ENCODE measurements at regions not wholly inside any gene's neighbourhood (a gene's known extent, or its start where the extent isn't known, plus 50 kb on each side); places are given as distances from the start of the nearest gene placed in this dataset.

DNA sequence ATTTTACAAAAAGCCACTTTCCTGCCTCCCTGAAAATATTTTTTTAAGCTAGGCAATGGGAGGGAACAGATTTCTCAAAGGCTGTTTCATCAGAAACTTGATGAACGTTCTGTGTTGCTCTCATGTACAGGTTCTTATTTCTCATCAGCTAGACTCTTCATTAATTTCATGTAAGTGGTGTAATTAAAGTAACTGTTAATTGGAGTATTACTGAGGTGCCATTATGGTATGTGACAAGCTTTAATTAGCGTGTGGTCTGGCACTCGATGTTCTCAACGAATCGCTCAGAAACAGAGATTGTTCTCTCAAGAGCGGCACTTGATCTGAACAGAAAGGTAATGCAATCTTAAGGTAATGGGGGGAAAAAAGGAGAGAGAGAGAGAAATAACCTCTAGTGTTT lies 81.9 kb upstream of the MYCN start:
- Mint-ChIP-seq H3K4me1 (peaks cover 3% of the 10 kb centered on the region), H3K27me3 (ENCODE audit: insufficient read depth, low read depth, poor library complexity) (peaks cover 2% of the 10 kb centered on the region), H3K9me3 (peaks cover 4% of the 10 kb centered on the region; the same call in 2 of the 3 replicates), H3K4me3 (no peak overlapping the region), H3K27ac (no peak overlapping the region), H3K36me3 (ENCODE audit: low read depth) (no peaks in the 10 kb centered on the region; the same call in 2 of the 3 replicates)
- H2AFZ ChIP-seq, result peak overlapping the region; percentile 20; the same call in 1 of the 2 replicates
- DNase-seq (ENCODE audit: low spot score) (no peak), ATAC-seq (no peak)
- H3K4me1 ChIP-seq (ENCODE audit: insufficient read depth), result no peaks in the 10 kb centered on the region
- no peaks in the 10 kb centered on the region for H3K27me3 ChIP-seq (ENCODE audit: insufficient read depth)
- peaks cover 4% of the 10 kb centered on the region; the same call in 1 of the 2 replicates for H3K9me2 ChIP-seq (ENCODE audit: insufficient read depth)
- H3K4me3 ChIP-seq, result no peak overlapping the region
- H3K36me3 ChIP-seq (ENCODE audit: insufficient read depth), result no peaks in the 10 kb centered on the region
- H4K20me1 ChIP-seq (replicated peaks; ENCODE audit: insufficient read depth), result no peaks in the 10 kb centered on the region
- TF ChIP-seq, protein P1, sequence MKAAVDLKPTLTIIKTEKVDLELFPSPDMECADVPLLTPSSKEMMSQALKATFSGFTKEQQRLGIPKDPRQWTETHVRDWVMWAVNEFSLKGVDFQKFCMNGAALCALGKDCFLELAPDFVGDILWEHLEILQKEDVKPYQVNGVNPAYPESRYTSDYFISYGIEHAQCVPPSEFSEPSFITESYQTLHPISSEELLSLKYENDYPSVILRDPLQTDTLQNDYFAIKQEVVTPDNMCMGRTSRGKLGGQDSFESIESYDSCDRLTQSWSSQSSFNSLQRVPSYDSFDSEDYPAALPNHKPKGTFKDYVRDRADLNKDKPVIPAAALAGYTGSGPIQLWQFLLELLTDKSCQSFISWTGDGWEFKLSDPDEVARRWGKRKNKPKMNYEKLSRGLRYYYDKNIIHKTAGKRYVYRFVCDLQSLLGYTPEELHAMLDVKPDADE (IDR thresholded peaks at IDR 0.05), result no peak
- TF ChIP-seq REST (IDR thresholded peaks at IDR 0.05; ENCODE audit: unreplicated experiment), result no peak
- H3K79me2 ChIP-seq (replicated peaks; ENCODE audit: insufficient read depth), result no peaks in the 10 kb centered on the region
- H3F3A ChIP-seq (replicated peaks; ENCODE audit: low read depth), result no peaks in the 10 kb centered on the region
- no peak overlapping the region for H3K4me2 ChIP-seq
- H3K27ac ChIP-seq (ENCODE audit: low read depth), result no peak overlapping the region

GRCh38 chr2:15860051-15860663 lies 80.2 kb upstream of the MYCN start:
- H3K4me3 ChIP-seq, result no peak overlapping the region
- Mint-ChIP-seq H3K27ac (no peak overlapping the region), H3K27me3 (ENCODE audit: insufficient read depth, low read depth, poor library complexity) (peaks cover 2% of the 10 kb centered on the region), H3K4me1 (peaks cover 3% of the 10 kb centered on the region), H3K4me3 (no peak overlapping the region), H3K9me3 (peaks cover 4% of the 10 kb centered on the region; the same call in 2 of the 3 replicates), H3K36me3 (ENCODE audit: low read depth) (no peaks in the 10 kb centered on the region; the same call in 2 of the 3 replicates)
- no peaks in the 10 kb centered on the region for H3K79me2 ChIP-seq (replicated peaks; ENCODE audit: insufficient read depth)
- no peak overlapping the region for H2AFZ ChIP-seq
- no peak for ATAC-seq
- no peaks in the 10 kb centered on the region for H3K4me1 ChIP-seq (ENCODE audit: insufficient read depth)
- no peaks in the 10 kb centered on the region for H3K27me3 ChIP-seq (ENCODE audit: insufficient read depth)
- H3K4me2 ChIP-seq, result no peak overlapping the region
- H4K20me1 ChIP-seq (replicated peaks; ENCODE audit: insufficient read depth), result no peaks in the 10 kb centered on the region
- no peaks in the 10 kb centered on the region for H3K36me3 ChIP-seq (ENCODE audit: insufficient read depth)
- no peaks in the 10 kb centered on the region for H3F3A ChIP-seq (replicated peaks; ENCODE audit: low read depth)
- no peak for TF ChIP-seq NANOG (IDR thresholded peaks at IDR 0.05; ENCODE audit: borderline replicate concordance)
- no peak for TF ChIP-seq EZH2phosphoT487 (IDR thresholded peaks at IDR 0.05; ENCODE audit: unreplicated experiment)
- TF ChIP-seq, protein P1 (IDR thresholded peaks at IDR 0.05), result no peak
- no peak for TF ChIP-seq POLR2AphosphoS5 (IDR thresholded peaks at IDR 0.05; ENCODE audit: low read depth)
- no peak for TF ChIP-seq CTCF (conservative IDR thresholded peaks at IDR 0.05; ENCODE audit: low read depth in 2 of 2)
- TF ChIP-seq STAT1 (IDR thresholded peaks at IDR 0.05; ENCODE audit: unreplicated experiment), result no peak
- TF ChIP-seq CREB1 (CRISPR knock-in tag; IDR thresholded peaks at IDR 0.05; ENCODE audit: low read depth), result no peak
- no peak overlapping the region for H3K27ac ChIP-seq (ENCODE audit: low read depth)
- peaks cover 4% of the 10 kb centered on the region; the same call in 1 of the 2 replicates for H3K9me2 ChIP-seq (ENCODE audit: insufficient read depth)
- DNase-seq (ENCODE audit: low spot score), result no peak

Data from GM23338 (cell line).